ENCODE measurements at regions not wholly inside any gene's neighbourhood (a gene's known extent, or its start where the extent isn't known, plus 50 kb on each side); places are given as distances from the start of the nearest gene placed in this dataset.

DNA sequence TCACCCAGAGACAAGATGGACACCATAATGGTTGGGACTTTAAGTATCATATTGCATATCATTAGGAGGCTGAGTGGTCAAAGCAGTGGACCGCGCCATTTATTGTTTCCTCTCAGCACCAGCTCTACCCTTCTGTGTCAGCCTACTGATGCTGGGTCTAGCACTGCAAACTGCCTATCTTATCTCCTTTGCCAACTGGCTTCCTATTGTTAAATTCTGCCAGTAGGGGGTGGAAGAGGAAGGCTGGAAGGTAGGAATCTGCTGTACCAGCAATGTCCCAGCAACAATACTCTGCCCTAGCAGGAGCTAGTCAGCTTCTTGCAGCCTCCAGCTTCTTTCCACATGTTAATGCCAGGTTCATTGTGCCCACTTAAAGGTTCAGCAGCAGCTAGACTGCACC lies 367.1 kb upstream of the PDGFD start:
- Mint-ChIP-seq H3K9me3 (no peaks in the 10 kb centered on the region), H3K27ac (no peak overlapping the region), H3K4me1 (peaks cover 3% of the 10 kb centered on the region), H3K4me3 (no peak overlapping the region), H3K27me3 (ENCODE audit: insufficient read depth, low read depth) (peaks cover 2% of the 10 kb centered on the region), H3K36me3 (no peaks in the 10 kb centered on the region)
- Histone ChIP-seq H2AFZ (replicated peaks) (no peak overlapping the region), H3K36me3 (no peaks in the 10 kb centered on the region), H4K20me1 (ENCODE audit: low read depth) (no peaks in the 10 kb centered on the region), H3K27ac (no peak overlapping the region), H3K9ac (no peak overlapping the region), H3K4me3 (no peak overlapping the region), H3F3A (ENCODE audit: low read depth) (no peaks in the 10 kb centered on the region), H3K27me3 (no peaks in the 10 kb centered on the region), H3K4me2 (no peak overlapping the region), H3K9me3 (ENCODE audit: low read depth) (no peaks in the 10 kb centered on the region), H3K4me1 (no peaks in the 10 kb centered on the region), H3K79me2 (ENCODE audit: low read depth) (no peaks in the 10 kb centered on the region)
- DNase-seq (ENCODE audit: low spot score) = peak; percentile 28
- TF ChIP-seq, protein P1, sequence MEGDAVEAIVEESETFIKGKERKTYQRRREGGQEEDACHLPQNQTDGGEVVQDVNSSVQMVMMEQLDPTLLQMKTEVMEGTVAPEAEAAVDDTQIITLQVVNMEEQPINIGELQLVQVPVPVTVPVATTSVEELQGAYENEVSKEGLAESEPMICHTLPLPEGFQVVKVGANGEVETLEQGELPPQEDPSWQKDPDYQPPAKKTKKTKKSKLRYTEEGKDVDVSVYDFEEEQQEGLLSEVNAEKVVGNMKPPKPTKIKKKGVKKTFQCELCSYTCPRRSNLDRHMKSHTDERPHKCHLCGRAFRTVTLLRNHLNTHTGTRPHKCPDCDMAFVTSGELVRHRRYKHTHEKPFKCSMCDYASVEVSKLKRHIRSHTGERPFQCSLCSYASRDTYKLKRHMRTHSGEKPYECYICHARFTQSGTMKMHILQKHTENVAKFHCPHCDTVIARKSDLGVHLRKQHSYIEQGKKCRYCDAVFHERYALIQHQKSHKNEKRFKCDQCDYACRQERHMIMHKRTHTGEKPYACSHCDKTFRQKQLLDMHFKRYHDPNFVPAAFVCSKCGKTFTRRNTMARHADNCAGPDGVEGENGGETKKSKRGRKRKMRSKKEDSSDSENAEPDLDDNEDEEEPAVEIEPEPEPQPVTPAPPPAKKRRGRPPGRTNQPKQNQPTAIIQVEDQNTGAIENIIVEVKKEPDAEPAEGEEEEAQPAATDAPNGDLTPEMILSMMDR (IDR thresholded peaks at IDR 0.05) = peak; percentile 44
- TF ChIP-seq EZH2phosphoT487 (IDR thresholded peaks at IDR 0.05) = no peak

DNA sequence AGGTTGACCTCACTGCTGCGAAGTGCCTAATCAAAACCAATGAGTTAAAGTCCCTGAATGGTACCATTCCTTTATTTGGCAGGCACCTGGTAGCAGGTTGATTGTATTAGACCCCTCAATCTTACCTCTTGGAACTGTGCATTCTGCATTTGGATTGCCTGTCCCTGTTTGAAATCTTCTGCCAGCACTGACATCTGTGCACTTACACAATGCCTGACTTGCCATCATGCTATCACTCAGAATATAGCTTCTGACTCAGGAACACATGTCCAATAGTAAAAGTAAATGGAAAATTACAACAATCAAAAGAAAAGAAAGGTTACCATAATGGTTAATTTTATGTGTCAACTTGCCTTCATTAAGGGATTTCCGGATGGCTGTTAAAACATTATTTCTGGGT lies 366.0 kb upstream of the PDGFD start:
- H2AFZ ChIP-seq (replicated peaks) = no peak overlapping the region
- no peaks in the 10 kb centered on the region for H4K20me1 ChIP-seq (ENCODE audit: low read depth)
- H3K4me3 ChIP-seq = no peak overlapping the region
- no peaks in the 10 kb centered on the region for H3K9me3 Mint-ChIP-seq
- no peaks in the 10 kb centered on the region for H3K4me1 ChIP-seq
- H3K27me3 Mint-ChIP-seq (ENCODE audit: insufficient read depth, low read depth) = peaks cover 2% of the 10 kb centered on the region
- no peaks in the 10 kb centered on the region for H3K36me3 ChIP-seq
- H3K36me3 Mint-ChIP-seq = no peaks in the 10 kb centered on the region
- no peak overlapping the region for H3K27ac ChIP-seq
- H3F3A ChIP-seq (ENCODE audit: low read depth) = no peaks in the 10 kb centered on the region
- no peak overlapping the region for H3K4me2 ChIP-seq
- no peaks in the 10 kb centered on the region for H3K27me3 ChIP-seq
- no peak overlapping the region for H3K4me3 Mint-ChIP-seq
- H3K9me3 ChIP-seq (ENCODE audit: low read depth) = no peaks in the 10 kb centered on the region
- peaks cover 10% of the 10 kb centered on the region for H3K4me1 Mint-ChIP-seq
- DNase-seq (ENCODE audit: low spot score) = no peak
- no peak overlapping the region for H3K9ac ChIP-seq
- no peaks in the 10 kb centered on the region for H3K79me2 ChIP-seq (ENCODE audit: low read depth)
- no peak for TF ChIP-seq EZH2phosphoT487 (IDR thresholded peaks at IDR 0.05)
- TF ChIP-seq, protein P1 (IDR thresholded peaks at IDR 0.05) = no peak
- TF ChIP-seq EZH2 (IDR thresholded peaks at IDR 0.05) = no peak
- no peak overlapping the region for H3K27ac Mint-ChIP-seq

DNA sequence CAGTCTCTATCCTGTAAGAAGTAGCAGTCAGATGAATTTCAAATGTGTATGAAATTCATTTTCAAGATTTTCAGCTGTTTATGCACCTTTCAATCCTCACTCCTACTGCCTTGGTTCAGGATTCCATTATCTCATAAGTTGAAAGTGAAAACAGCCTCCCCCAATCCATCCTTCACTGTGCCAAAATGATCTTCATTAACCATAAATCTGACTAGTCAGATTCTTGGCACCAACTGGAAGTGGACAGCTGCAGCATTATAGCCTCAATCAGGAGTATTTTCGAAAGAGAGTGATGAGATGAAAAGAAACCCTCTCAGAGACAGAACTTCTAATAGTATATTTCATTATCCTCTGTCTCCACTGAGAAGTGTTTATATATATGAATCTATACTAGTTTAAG lies 365.3 kb upstream of the PDGFD start:
- Mint-ChIP-seq H3K36me3 (no peaks in the 10 kb centered on the region), H3K27ac (no peak overlapping the region), H3K4me1 (peaks cover 14% of the 10 kb centered on the region), H3K9me3 (no peaks in the 10 kb centered on the region), H3K4me3 (no peak overlapping the region), H3K27me3 (ENCODE audit: insufficient read depth, low read depth) (peaks cover 2% of the 10 kb centered on the region)
- Histone ChIP-seq H3K36me3 (no peaks in the 10 kb centered on the region), H3K9me3 (ENCODE audit: low read depth) (no peaks in the 10 kb centered on the region), H3F3A (ENCODE audit: low read depth) (no peaks in the 10 kb centered on the region), H3K4me3 (no peak overlapping the region), H3K4me1 (no peaks in the 10 kb centered on the region), H4K20me1 (ENCODE audit: low read depth) (no peaks in the 10 kb centered on the region), H3K27me3 (no peaks in the 10 kb centered on the region), H2AFZ (replicated peaks) (no peak overlapping the region), H3K79me2 (ENCODE audit: low read depth) (no peaks in the 10 kb centered on the region), H3K27ac (no peak overlapping the region), H3K9ac (no peak overlapping the region), H3K4me2 (no peak overlapping the region)
- TF ChIP-seq, protein P1 (IDR thresholded peaks at IDR 0.05) = no peak
- TF ChIP-seq EZH2 (IDR thresholded peaks at IDR 0.05) (no peak), EZH2phosphoT487 (IDR thresholded peaks at IDR 0.05) (no peak)
- DNase-seq (ENCODE audit: low spot score) = no peak

DNA sequence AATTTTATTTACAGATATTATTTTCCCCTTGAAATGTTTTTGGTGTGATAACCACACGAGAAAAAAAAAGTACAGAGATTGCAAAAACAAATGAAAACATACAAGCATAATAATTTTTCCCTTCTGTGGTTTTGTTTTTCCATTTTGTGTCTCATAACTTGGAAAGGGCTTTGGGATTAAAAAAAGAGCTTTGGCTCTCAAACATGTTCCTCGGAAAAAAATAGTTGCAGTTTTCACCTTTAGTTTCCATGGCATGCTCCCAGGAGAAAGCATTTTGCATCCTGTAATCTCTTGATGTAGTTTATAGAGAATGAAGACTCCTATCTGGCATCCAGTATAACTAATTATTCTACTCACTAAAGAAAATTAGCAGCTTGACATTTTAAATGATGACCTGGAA lies 362.1 kb upstream of the PDGFD start:
- no peaks in the 10 kb centered on the region for H4K20me1 ChIP-seq (ENCODE audit: low read depth)
- TF ChIP-seq, protein P1 (IDR thresholded peaks at IDR 0.05) = no peak
- TF ChIP-seq EZH2phosphoT487 (IDR thresholded peaks at IDR 0.05) (no peak), EZH2 (IDR thresholded peaks at IDR 0.05) (no peak)
- no peaks in the 10 kb centered on the region for H3K9me3 ChIP-seq (ENCODE audit: low read depth)
- Mint-ChIP-seq H3K27me3 (ENCODE audit: insufficient read depth, low read depth) (peaks cover 2% of the 10 kb centered on the region), H3K4me3 (no peak overlapping the region), H3K4me1 (peaks cover 22% of the 10 kb centered on the region), H3K9me3 (no peaks in the 10 kb centered on the region), H3K36me3 (no peaks in the 10 kb centered on the region), H3K27ac (no peak overlapping the region)
- H3F3A ChIP-seq (ENCODE audit: low read depth) = no peaks in the 10 kb centered on the region
- no peak overlapping the region for H3K4me2 ChIP-seq
- H3K27ac ChIP-seq = no peak overlapping the region
- no peak overlapping the region for H3K4me3 ChIP-seq
- H3K36me3 ChIP-seq = no peaks in the 10 kb centered on the region
- no peak for DNase-seq (ENCODE audit: low spot score)
- no peaks in the 10 kb centered on the region for H3K79me2 ChIP-seq (ENCODE audit: low read depth)
- H3K4me1 ChIP-seq = no peaks in the 10 kb centered on the region
- no peak overlapping the region for H2AFZ ChIP-seq (replicated peaks)
- no peak overlapping the region for H3K9ac ChIP-seq
- no peaks in the 10 kb centered on the region for H3K27me3 ChIP-seq
